Spleen (tissue), 11 donors: ENCODE measurements at regions not wholly inside any gene's neighbourhood (a gene's known extent, or its start where the extent isn't known, plus 50 kb on each side); places are given as distances from the start of the nearest gene placed in this dataset.

ENCODE experiments used
- DNase-seq: peaks from one replicate; pipeline ENCODE4 v3.0.0-alpha.2; 2020
- H3K27ac ChIP-seq, 8 donors: fragments of 200-600 bp; sonication (generic) in 7 of 8; 1 replicate in 4 of 8; 2 replicates in 4 of 8; pipeline versions ENCODE4 v1.5.0 to v1.8.0; 2016 to 2021; ENCODE audit warnings: inconsistent platforms in 4 of 8, mild to moderate bottlenecking in 4 of 8, moderate library complexity in 1 of 8
- H3K27me3 ChIP-seq, 7 donors: fragments of 200-600 bp; sonication (generic) in 6 of 7; replicated peaks in 1 of 7; 1 replicate in 4 of 7; 2 replicates in 3 of 7; pipeline versions ENCODE4 v1.5.0 to v1.8.0; 2016 to 2021; ENCODE audit warnings: inconsistent platforms in 3 of 7, mild to moderate bottlenecking in 1 of 7
- H3K36me3 ChIP-seq, 6 donors: fragments of 200-600 bp; sonication (generic) in 5 of 6; 1 replicate in 4 of 6; 2 replicates in 2 of 6; pipeline versions ENCODE4 v1.5.0 to v1.8.0; 2016 to 2021; ENCODE audit warnings: inconsistent platforms in 2 of 6
- H3K4me1 ChIP-seq, 6 donors: fragments of 200-600 bp; sonication (generic) in 5 of 6; 1 replicate in 3 of 6; 2 replicates in 3 of 6; pipeline versions ENCODE4 v1.5.0 to v1.8.0; 2016 to 2021; ENCODE audit warnings: inconsistent platforms in 3 of 6
- H3K4me3 ChIP-seq, 8 donors: fragments of 200-600 bp; sonication (generic) in 7 of 8; 1 replicate in 4 of 8; 2 replicates in 4 of 8; pipeline versions ENCODE4 v1.5.0 to v1.8.0; 2016 to 2021; ENCODE audit warnings: inconsistent platforms in 4 of 8, mild to moderate bottlenecking in 4 of 8, moderate library complexity in 2 of 8
- H3K9me3 ChIP-seq, 8 donors: fragments of 200-600 bp; sonication (generic) in 7 of 8; 1 replicate in 4 of 8; 2 replicates in 4 of 8; pipeline versions ENCODE4 v1.5.0 to v1.8.0; 2016 to 2021; ENCODE audit warnings: inconsistent platforms in 4 of 8
- CTCF ChIP-seq, 11 experiments: fragments of 200-600 bp in 7 of 11; fragments of 450-650 bp in 4 of 11; sonication (generic) in 4 of 11; IDR thresholded peaks in 8 of 11; conservative IDR thresholded peaks in 3 of 11; 1 replicate in 7 of 11; 2 replicates in 4 of 11; pipeline versions ENCODE4 v1.4.0 to v1.8.0; 2016 to 2021; ENCODE audit warnings: antibody characterized with exemption in 11 of 11, inconsistent platforms in 4 of 11, mild to moderate bottlenecking in 1 of 11
- POLR2A ChIP-seq, 3 donors: fragments of 450-650 bp; IDR thresholded peaks; one replicate each; pipeline ENCODE4 v1.5.1; 2017; ENCODE audit warnings: antibody characterized with exemption in 3 of 3, mild to moderate bottlenecking in 1 of 3
- POLR2AphosphoS5 ChIP-seq, 3 donors: sonication (generic); formaldehyde crosslinking; IDR thresholded peaks; one replicate each; pipeline ENCODE4 v1.5.1; 2017; ENCODE audit warnings: antibody characterized with exemption in 3 of 3
- WGBS, 5 donors: extraction: QIAGEN DNeasy Blood & Tissue Kit in 3 of 5; methylation state at CpG; one replicate each; pipeline versions ENCODE4 v1.1.5 to v1.1.7; 2013 to 2018; 5-methylcytosine and 5-hydroxymethylcytosine counted together
- intact Hi-C: fragments of 100-400 bp; cut with DNase I; formaldehyde crosslinking; loops from one replicate; pipeline ENCODE4 v1.15.0; 2023; ENCODE audit warnings: low total_unique reads
- donor health status: healthy with polysubstance abuse.
- donor health status: DM: no; HTN: no; CAD: no; lungs with moderate emphysema.
- donor health status: DM: no; HTN: no; CAD: no.
- donor health status: Bipolar disorder and iron deficiency.
- donor health status: healthy.
- donor health status: DM: no; HTN: no; CAD: no.
- donor health status: DM: yes; HTN: yes; CAD: no.

GRCh38 chr1:177333936-177334595, 163.3 kb downstream of the BRINP2 start:
- 64 to 80% (median 72%) methylated on average over 4 of the region's 4 CpGs for WGBS, 5 donors
- DNase-seq: no peak

More at GRCh38 chr1:177333936-177334595, 163.3 kb downstream of the BRINP2 start:
- no peaks in the 10 kb centered on the region for H3K4me1 ChIP-seq
- H3K27ac ChIP-seq: no peak overlapping the region
- intact Hi-C loops: no loop called here
- H3K9me3 ChIP-seq: no peaks in the 10 kb centered on the region
- H3K27me3 ChIP-seq: no peaks in the 10 kb centered on the region
- no peaks in the 10 kb centered on the region for H3K36me3 ChIP-seq
- no peak for TF ChIP-seq POLR2A (IDR thresholded peaks at IDR 0.05)
- peak in 2 of 11 experiments; percentile 18 to 24 for TF ChIP-seq CTCF (IDR thresholded peaks at IDR 0.05 in 8 of 11, conservative IDR thresholded peaks at IDR 0.05 in 3 of 11)
- TF ChIP-seq POLR2AphosphoS5 (IDR thresholded peaks at IDR 0.05): no peak
- H3K4me3 ChIP-seq: no peak overlapping the region
